ENCODE measurements at regions not wholly inside any gene's neighbourhood (a gene's known extent, or its start where the extent isn't known, plus 50 kb on each side); places are given as distances from the start of the nearest gene placed in this dataset.

DNA sequence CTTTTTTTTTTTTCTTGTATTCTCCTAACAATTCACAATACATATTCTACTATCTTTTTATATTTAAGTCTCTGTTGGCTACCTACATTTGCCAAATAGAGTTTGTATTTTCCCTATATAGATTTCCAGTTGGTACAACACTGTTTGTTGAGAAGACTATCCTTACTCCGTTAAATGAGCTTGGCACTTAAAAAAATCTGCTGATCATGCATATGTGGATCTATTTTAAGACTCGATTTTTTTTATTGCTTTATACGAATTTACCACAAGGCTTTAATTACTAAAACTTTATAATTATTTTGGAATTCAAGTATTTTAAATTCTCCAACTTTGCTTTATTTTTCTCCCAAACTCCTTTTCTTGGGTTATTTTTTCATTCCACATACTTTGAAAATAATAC lies 855.6 kb downstream of the C6orf118 start:
- Histone ChIP-seq H3K9me2 (ENCODE audit: insufficient read depth) (no peaks in the 10 kb centered on the region), H3K4me1 (ENCODE audit: control insufficient read depth in 1 of 2, insufficient read depth in 2 of 2, low read length in 2 of 2) (no peaks in the 10 kb centered on the region), H2AFZ (ENCODE audit: low read depth, low read length, poor library complexity, severe bottlenecking) (no peak overlapping the region), H3K27ac (ENCODE audit: low read depth, low read length) (no peak overlapping the region), H3K36me3 (ENCODE audit: control insufficient read depth in 1 of 2, insufficient read depth in 2 of 2, low read length in 2 of 2) (no peaks in the 10 kb centered on the region), H3K9ac (ENCODE audit: low read length) (no peak overlapping the region), H4K20me1 (ENCODE audit: insufficient read depth) (no peaks in the 10 kb centered on the region), H3K27me3 (ENCODE audit: insufficient read depth, low read length) (no peaks in the 10 kb centered on the region), H3K9me3 (ENCODE audit: control insufficient read depth in 1 of 2, insufficient read depth in 1 of 2, low read depth in 1 of 2, low read length in 2 of 2) (peaks cover 6 to 8% of the 10 kb centered on the region in 2 experiments; a peak in 2 of 4 replicates), H3K4me3 (replicated peaks in 1 of 2; ENCODE audit: low read depth in 1 of 2, low read length in 2 of 2) (no peak overlapping the region), H3K4me2 (ENCODE audit: low read length) (no peak overlapping the region), H3K79me2 (ENCODE audit: insufficient read depth, low read length) (no peaks in the 10 kb centered on the region)
- POLR2A ChIA-PET = no interaction called here
- no peak for DNase-seq (ENCODE audit: low read depth, low spot score)
- no TSS peak for BruUV-seq (replicated peaks)
- CTCF ChIA-PET = no interaction called here
- ATAC-seq = no peak
- intact Hi-C loops (cut with micrococcal nuclease) = no loop called here
- RAD21 ChIA-PET (ENCODE audit: low non-redundant PET in 1 of 2, low total read pairs in 2 of 2, uncharacterized antibody in 2 of 2, unreplicated experiment in 2 of 2) = no interaction called here
- TF ChIP-seq SP1 (IDR thresholded peaks at IDR 0.05; ENCODE audit: low read depth) (no peak), MAX (IDR thresholded peaks at IDR 0.05) (no peak), ATF3 (IDR thresholded peaks at IDR 0.05) (no peak), SIN3A (IDR thresholded peaks at IDR 0.05; ENCODE audit: low read depth) (no peak), YY1 (IDR thresholded peaks at IDR 0.05; ENCODE audit: extremely low read depth, insufficient replicate concordance, low read depth, low read length) (no peak)
- TF ChIP-seq, protein P1, sequence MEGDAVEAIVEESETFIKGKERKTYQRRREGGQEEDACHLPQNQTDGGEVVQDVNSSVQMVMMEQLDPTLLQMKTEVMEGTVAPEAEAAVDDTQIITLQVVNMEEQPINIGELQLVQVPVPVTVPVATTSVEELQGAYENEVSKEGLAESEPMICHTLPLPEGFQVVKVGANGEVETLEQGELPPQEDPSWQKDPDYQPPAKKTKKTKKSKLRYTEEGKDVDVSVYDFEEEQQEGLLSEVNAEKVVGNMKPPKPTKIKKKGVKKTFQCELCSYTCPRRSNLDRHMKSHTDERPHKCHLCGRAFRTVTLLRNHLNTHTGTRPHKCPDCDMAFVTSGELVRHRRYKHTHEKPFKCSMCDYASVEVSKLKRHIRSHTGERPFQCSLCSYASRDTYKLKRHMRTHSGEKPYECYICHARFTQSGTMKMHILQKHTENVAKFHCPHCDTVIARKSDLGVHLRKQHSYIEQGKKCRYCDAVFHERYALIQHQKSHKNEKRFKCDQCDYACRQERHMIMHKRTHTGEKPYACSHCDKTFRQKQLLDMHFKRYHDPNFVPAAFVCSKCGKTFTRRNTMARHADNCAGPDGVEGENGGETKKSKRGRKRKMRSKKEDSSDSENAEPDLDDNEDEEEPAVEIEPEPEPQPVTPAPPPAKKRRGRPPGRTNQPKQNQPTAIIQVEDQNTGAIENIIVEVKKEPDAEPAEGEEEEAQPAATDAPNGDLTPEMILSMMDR (IDR thresholded peaks at IDR 0.05 in 2 of 3, conservative IDR thresholded peaks at IDR 0.05 in 1 of 3; ENCODE audit: borderline replicate concordance in 1 of 3, insufficient read depth in 1 of 3, low read depth in 2 of 3, low read length in 2 of 3) = no peak

GRCh38 chr6:164442572-164442971 lies 866.8 kb downstream of the C6orf118 start:
- no peak overlapping the region for H3K27ac ChIP-seq (ENCODE audit: low read depth, low read length)
- intact Hi-C loops (cut with micrococcal nuclease) = no loop called here

More at GRCh38 chr6:164442572-164442971, 866.8 kb downstream of the C6orf118 start:
- POLR2A ChIA-PET = no interaction called here
- H3K79me2 ChIP-seq (ENCODE audit: insufficient read depth, low read length) = no peaks in the 10 kb centered on the region
- H3K9me2 ChIP-seq (ENCODE audit: insufficient read depth) = no peaks in the 10 kb centered on the region
- RAD21 ChIA-PET (ENCODE audit: low non-redundant PET in 1 of 2, low total read pairs in 2 of 2, uncharacterized antibody in 2 of 2, unreplicated experiment in 2 of 2) = no interaction called here
- H3K4me1 ChIP-seq (ENCODE audit: control insufficient read depth in 1 of 2, insufficient read depth in 2 of 2, low read length in 2 of 2) = no peaks in the 10 kb centered on the region
- CTCF ChIA-PET = no interaction called here
- no peaks in the 10 kb centered on the region for H4K20me1 ChIP-seq (ENCODE audit: insufficient read depth)
- ATAC-seq (no peak), DNase-seq (ENCODE audit: low read depth, low spot score) (no peak)
- no peak overlapping the region for H3K4me3 ChIP-seq (replicated peaks in 1 of 2; ENCODE audit: low read depth in 1 of 2, low read length in 2 of 2)
- no peak overlapping the region for H3K4me2 ChIP-seq (ENCODE audit: low read length)
- BruUV-seq (replicated peaks) = no TSS peak
- no peak for TF ChIP-seq EZH2 (IDR thresholded peaks at IDR 0.05)
- H3K27me3 ChIP-seq (ENCODE audit: insufficient read depth, low read length) = no peaks in the 10 kb centered on the region
- no peaks in the 10 kb centered on the region for H3K36me3 ChIP-seq (ENCODE audit: control insufficient read depth in 1 of 2, insufficient read depth in 2 of 2, low read length in 2 of 2)
- H2AFZ ChIP-seq (ENCODE audit: low read depth, low read length, poor library complexity, severe bottlenecking) = no peak overlapping the region
- H3K9ac ChIP-seq (ENCODE audit: low read length) = no peak overlapping the region
- H3K9me3 ChIP-seq (ENCODE audit: control insufficient read depth in 1 of 2, insufficient read depth in 1 of 2, low read depth in 1 of 2, low read length in 2 of 2) = peaks cover 0 to 11% of the 10 kb centered on the region in 2 experiments; a peak in 2 of 4 replicates
